ENCODE measurements at regions not wholly inside any gene's neighbourhood (a gene's known extent, or its start where the extent isn't known, plus 50 kb on each side); places are given as distances from the start of the nearest gene placed in this dataset.

DNA sequence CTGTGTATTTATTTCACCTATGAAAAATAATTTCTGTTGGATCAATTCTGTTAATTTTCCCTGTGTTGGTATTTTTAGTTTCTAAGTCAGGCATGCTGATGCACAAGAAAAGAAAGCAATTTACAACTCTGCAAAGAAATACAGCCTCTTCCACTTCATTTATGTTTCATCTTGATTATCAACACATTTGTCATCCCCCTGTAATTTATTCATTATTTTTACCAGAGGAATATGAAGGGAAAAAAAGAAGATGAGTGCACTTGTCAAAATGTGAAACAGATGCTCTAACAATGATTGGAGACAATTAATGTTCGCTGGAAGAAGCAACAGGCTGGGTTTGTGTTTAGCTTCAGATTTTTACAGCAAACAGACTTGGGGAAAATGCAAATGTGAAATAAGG is 958.5 kb upstream of the SEL1L start:
- no peak for DNase-seq

DNA sequence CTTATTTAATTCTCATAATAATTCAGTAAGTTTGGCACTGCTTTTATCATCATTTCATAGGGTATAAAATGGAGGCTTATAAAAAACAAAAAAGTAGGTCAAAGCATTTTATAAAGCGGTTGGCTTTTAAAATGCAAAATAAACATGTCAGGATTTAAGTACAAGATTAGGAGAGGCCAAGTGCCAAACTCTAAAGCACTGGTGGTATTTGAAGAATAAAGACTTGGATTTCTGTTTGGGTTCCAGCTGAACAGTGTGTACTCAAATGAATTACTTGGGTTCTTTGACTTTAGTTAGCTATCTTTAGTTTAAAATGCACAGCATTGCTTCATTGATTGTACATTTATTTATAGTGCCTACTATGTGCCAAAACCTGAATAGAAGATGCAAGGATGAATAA is 966.6 kb upstream of the SEL1L start:
- DNase-seq: no peak

DNA sequence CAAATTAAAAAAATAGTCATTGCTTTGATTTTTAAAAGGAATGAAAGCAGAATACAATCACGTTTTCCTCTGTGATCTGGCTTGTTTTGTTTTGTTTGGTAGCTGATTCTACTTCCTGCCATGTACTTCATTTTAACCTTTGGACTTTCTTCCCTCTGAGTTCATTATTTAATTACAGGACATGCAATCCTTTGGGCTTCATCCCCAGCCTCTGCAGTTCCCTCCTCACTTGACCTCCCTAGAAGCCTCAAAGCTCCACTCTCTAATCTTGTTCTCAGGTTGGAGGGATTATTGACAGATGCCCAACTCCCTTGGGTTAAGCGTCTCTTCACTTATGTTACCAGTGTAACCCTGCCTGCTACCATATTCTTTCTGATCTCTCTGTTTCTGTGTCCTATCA is 967.9 kb upstream of the SEL1L start:
- DNase-seq: no peak

DNA sequence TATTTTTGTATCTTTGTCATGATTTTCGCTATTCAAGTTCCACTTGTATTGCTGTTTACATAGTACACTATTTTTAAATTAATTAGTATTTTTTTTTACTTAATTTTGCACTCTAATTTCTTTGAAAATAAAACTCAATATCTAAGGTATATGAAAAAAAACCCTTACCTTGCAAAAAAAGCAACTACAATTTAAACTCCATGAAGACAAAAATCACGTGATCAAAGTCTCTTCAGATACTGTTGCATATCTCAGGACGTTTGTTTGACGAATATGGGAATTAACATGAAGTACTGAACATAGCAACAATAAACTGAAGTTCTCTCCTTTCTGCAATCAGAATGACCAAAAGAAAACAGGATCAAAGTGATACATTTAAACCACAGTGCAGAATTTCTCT is 968.4 kb upstream of the SEL1L start:
- no peak for DNase-seq

DNA sequence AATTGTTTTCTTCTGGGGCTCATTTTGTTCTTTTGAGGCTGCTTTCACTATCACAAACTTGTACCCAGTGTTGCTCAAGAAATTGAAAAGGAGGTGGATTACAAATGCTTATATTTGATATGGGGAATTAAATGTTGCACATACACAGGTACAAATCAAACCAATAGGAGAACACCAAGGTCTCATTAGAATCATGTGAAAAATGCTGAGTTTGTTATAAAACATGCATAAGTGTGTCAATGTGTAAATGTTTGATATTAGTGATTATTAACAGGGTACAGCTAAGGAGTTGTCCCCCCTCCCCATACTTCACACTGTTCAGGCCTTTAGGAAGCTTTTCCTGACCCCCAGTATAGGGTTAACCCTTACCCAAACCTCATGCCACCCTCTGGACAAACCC is 971.2 kb upstream of the SEL1L start:
- no peak for DNase-seq

DNA sequence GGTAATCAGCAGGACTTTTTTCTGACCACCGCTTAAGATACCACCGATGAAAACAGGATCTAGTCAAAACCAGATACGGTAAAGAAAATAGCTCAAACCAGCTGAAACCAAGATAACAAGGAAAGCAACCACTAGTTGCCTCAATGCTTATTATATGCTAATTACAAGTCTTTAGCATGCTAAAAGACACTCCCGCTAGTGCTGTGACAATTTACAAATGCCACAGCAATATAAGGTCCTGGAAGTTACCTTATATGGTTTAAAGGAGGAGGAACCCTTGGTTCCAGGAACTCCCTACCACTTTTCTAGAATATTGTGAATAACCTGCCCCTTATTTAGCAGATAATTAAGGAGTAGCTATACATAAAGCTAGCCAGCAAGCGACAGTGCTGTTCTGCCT is 976.4 kb upstream of the SEL1L start:
- no peak for DNase-seq

DNA sequence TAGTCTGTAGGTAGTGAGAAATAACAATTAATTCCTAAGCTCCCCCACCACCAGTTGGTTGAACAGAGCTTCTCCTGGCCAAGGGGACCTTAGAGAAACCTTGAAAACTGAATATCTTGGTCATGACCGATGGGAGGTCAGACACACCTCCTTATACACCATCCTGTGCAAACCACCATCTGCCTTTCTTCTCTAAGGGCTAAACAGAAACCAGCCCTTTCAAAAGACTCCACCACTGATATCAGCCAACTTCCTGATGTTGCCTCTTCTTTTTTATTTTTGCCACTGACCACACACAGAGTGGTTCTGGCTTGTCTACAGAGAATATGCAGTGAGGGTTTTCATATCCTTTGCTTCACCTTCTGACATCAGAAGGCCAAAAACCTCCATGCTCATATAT is 977.7 kb upstream of the SEL1L start:
- DNase-seq: no peak

DNA sequence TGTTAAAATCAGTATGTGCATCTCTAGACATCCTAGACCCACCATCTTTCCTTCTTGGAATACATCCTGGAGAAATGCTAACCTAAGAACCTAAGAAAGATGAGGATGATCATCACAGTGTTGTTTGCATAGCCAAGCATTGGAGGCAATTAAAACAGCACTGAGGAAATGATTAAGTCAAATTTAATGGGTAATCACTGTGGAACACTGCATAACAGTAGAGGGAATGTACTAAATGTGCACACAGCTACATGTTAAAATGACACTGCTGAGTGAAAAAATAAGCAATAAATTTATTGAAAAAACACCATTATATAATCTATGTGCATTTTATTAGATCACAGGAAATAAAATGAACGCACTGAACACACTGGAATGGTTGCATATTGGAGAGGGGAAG is 987.1 kb upstream of the SEL1L start:
- DNase-seq: no peak

DNA sequence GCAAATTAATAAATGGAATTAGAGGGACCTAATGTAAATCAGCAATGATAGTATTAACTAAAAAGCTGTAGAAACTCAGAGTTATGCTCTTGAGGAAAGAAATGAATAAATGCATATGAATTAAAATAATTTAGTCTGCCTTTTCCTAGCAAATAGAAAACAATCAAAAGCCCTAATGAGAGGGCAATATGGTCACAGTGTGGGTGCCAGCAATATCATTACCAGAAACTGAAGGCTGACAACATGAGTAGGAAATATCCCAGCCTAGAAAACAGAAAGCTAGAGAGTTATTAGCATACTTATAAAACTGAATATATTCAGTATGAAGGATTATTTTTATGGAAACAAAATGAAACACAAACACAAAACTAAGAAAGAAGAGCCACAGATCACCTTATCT is 987.5 kb upstream of the SEL1L start:
- DNase-seq: no peak

DNA sequence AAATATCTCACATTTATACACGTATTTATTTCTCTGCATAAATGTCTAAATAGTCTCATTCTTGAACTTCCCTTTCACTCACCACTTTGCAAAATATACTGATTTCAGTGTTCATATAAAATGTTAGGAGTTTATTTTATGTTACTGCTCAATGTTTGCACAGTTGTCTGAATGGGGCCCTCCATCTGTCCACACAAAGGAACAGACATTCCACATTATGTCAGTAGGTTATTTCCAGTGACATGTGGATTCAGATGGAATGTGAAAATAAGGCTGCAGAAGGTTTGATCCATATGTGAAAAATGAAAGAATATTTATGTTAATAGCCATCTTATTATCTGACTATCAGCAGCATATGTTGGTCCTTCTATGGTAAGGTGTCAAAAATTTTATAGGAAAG is 994.4 kb upstream of the SEL1L start:
- DNase-seq: peak; percentile 73 to 76

DNA sequence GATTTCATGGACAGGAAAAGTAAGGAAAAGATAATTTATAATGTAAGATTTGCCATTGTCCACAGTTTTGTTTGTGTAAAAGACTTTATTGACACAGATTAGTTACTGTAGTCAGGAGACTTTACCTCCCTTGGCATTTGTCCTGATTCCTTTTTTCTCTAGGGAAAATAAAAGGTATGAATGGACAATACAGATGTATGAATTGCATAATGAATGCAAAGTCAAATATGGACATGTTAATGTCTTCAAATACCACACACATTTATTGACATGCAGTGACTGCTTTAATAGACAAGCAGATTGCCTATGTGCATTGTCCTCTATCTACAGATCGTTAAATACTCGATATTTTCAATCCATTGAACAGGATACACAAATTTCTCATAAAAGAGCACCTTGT is 999.7 kb upstream of the SEL1L start:
- DNase-seq: no peak

DNA sequence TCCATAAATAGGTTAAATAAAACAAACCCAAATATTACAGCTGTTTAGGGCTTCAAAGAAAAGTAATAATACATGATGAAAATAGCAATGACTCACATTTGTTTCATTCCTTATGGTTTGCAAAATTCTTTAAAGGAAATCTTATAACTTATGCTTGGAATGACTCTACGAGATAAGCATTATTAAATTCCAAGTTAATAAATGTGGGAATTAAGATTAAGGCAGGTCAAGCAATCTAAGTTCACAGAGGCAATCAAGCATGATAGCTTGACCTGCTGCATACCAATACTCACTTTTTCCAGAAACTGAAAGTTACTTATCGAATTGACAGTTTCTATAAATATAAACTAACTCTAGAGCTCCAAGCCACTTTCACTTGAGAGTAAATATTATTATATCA is 1002.9 kb upstream of the SEL1L start:
- DNase-seq: no peak

DNA sequence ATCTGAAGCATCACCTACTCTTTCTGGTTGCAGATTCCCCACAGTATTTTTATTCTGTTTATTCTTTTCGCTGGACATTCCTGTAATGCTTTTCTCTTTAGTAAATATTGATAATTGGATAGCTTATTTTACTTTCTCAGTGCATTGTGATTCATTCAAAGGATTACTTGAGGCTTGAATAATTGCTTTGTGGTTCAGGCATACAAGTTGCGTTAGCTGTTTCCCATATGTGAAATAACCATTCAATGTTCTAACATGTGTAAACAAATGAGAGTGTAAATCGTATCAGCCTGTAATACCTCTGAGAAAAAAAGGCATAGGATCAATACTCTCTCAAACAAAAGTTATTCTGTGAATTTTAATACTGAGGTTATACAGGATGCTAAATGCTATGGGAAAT is 1004.2 kb upstream of the SEL1L start:
- DNase-seq: no peak

DNA sequence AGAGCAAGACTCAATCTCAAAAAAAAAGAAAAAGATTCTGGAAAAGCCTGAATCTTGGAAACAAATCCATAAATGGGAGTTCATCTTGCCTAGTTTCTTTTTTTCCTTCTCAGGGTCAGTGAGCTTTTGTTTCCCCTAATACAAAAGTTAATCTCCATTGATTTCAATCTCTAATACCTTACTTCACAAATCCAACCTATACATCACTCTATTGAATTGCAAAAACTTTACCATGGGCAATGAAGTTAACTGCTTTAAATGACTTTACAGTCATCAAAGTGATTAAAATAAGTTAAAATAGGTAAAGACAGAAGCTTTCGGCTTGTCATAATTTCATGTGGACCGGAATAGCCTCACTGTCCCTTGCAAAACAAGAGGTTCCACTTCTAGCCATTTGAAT is 1012.7 kb upstream of the SEL1L start:
- no peak for DNase-seq

DNA sequence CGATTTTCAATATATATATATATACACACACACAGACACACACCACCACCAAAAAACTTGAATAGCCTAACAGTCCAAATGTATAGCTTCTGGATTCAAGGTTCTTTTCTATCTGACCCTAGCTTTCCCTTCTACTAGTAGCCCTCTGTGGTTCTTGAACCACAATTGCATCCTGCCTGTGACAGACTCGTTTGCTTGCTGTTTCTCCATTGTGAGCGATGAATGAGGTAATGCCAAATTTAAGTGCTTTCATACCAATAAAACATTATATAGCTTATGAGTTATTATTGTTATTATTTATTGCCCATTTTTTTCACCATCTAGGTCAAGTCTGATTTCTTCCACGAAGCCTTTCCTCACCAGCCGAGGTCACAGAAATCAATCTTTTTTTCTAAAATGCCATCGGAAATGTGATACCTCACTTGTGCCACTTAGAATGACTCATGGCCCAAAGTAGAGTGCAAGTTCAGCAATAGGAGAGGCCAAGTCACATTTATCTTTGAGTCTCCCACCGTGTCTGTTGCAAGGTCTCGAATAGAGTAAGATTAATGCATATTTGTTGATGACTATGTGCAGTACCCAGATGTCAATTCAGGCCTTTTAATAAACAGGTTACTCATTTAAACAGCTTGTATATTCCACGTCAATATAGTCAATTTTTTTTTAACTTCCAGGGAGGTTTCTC is 1015.8 kb upstream of the SEL1L start:
- DNase-seq: no peak

DNA sequence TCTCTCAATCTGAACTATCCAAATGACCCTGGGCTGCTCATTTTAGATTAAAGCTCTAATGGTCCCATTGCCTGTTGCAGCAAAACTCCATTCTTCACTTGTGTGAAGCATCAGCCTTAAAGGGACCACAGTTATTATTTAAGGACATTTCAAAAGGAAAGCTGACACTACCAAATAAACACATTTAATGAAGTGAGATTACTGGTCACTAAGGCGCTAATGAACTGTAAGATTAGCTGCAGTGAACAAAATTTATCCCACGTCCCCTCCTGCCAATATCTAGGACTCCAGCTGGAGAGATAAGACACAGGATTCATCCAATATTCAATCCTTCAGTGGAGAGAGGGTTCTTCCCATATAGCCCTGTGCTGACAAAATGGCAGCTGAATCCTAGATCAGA is 1029.2 kb upstream of the SEL1L start:
- no peak for DNase-seq

DNA sequence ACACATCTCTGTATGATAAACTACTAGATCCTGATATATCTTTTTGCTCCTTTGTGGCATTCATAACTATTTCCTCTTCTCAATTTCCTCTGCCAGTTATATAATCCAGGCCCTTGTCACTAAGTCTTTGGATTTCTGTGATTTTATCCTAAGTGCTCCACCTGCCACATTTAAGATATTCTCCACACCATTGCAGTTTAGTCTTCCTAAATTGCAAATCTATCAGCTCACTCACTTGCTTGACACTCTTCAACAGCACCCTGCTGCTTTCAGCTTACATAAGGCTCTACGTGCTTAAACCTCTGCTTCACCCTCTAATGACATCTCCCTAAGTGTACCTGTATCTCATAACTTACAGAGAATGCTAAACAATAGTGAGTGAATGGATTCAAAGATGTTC is 1032.2 kb upstream of the SEL1L start:
- no peak for DNase-seq

DNA sequence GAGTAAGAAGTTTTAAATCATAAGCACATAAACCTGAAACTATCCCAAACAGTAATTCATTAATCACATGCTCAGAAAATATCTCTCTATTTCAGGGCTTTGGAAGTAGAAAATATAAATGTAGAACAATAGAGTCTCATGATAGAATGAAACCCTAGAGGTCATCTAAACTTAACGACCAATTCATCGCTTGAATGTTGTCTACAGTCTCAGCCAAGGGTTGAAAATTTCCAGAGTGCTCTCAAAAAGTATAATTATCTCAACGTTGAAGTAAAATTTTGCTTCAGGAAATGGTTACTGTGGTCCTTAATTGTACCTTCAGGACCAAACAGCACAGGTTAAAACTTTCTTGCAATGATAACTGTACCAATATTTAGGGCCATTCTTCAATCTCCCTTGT is 1053.6 kb upstream of the SEL1L start:
- DNase-seq: no peak

DNA sequence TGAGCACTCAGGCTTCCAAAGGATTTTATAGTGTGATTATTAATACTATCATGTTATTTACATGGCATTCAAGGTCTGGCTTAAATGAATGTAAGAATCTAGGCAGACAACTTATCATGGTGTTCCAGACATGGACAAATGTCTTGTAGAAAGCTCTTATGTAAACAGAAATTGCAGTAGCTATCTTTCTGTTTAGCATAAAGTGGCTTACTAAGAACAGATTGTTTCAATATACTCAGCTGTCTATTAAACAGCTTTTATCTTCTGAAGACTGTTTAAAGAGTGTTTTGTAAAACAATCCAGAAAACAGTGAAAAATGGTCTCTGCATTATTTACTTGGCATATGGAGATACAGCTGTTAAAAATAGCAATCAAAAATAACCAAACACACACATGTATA is 1061.8 kb upstream of the SEL1L start:
- DNase-seq: no peak

DNA sequence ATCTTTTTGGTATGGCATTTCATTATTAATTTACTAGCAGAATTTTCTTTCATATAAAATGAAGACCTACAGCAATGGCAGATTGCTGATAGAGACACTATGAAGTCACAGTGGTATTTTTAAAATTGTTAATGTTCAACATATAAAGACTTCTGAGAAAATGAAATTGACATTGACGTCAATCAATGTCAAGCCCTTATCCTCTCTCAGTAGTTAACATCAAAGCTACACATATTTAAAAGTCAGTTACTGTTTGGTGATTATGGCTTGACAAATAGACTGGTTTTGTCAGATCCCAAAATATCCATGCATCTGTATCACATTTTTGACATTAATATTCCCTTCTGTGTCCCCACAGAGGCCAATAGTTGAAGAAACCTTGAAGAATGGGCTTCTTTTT is 1069.1 kb upstream of the SEL1L start:
- DNase-seq: no peak

DNA sequence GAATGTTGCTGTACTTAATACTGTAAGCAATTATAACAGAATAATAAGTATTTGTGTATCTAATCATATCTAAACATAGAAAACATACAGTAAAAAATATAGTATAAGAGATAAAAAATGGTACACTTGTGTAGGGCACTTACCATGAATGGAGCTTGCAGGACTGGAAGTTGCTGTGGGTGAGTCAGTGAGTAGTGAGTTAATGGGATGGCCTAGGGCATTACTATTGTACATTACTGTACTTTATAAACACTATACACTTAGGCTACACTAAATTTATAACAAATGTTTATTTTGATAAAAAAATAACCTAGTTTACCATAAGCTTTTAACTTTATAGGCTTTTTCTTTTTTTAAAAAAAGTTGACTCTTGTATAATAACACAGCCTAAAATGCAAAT is 1071.2 kb upstream of the SEL1L start:
- no peak for DNase-seq

DNA sequence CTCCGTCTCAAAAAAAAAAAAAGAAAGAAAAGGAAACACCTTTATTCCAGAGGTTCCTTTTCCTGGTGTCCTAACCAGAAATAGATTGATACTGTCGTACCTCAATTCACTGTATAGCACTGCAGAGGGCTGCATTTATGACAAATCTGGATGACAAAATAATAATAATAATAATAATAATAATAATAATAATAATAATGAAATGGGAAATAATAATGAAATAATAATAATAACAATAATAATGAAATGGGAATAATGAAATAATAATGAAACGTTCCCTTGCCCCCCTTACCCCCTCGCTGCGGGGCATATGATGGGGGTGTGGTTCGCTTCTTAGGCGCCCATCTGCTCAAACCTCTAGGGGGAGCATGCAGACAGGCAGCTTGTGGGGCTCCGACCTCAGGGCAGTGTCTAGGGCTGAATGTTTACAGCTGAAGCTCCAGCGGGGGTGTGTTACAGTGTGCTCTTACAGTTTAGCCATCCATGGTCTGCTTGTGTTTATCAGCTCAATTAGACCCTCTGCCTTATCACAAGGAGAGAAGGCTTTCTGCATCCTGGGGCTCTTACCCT is 1088.3 kb upstream of the SEL1L start:
- no peak for DNase-seq

DNA sequence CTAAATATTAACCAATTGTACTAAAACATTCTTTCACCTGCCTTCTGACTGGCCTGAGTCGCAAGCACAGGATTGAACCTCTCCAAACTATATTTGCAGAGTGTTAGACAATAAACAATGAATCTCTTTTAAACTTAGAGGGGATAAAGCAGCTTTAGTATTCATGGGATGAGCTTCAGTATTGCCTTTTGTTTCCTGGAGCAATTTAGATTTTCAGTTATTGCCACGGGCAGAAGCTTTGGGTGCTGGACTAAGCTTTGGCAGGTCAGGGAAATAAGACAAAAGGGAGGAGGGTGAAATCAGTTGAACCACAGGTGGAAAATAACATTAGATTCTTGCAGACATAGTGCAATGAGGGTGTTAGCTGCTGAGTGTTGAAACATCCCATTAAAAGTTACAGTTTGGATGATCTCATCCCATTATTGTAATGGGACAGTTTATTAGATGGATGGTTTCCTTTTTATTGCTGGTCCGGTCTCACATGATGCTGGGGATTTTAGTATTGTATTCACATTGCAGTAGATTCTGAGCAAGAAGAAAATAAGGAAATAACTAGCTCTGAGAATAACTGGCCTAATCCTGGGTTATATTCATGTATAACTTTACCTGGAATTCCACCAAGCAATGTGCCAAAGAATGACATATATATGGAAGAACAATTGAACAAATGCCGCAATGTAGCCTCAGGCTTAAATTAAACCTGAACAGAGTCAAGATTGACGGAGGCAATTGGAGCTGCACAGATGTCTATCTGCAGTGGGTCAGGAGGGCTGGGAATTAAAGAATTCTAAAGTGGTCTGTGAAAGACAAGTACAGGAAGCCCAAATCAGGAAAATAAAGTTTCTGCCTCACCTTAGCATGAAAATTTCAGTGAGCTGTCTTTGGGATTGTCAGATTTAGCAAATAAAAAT is 1092.8 kb upstream of the SEL1L start:
- no peak for DNase-seq

DNA sequence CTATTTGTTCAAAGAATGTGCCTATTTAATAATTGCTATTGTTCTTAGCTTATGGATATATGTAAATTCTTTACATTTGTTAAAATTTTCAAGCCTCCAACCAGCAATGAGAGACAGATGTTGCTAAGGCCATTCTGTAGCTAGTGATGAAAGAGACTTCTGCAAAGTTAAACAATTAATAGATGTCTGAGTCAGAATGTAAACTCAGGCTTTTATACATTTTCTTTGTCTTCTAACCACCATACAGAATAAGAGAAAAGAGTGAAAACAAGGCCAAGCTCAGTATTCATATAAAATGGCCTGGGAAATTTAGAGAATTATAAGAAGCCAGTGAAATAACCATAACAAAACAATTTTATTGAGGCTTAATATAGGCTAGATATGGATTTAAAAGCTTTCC is 1102.3 kb upstream of the SEL1L start:
- no peak for DNase-seq

Data from SHP77 (cell line).